Neural cell (in vitro differentiated cells): ENCODE measurements at regions not wholly inside any gene's neighbourhood (a gene's known extent, or its start where the extent isn't known, plus 50 kb on each side); places are given as distances from the start of the nearest gene placed in this dataset.

Experiments
- CTCF ChIP-seq: fragments of 450-650 bp; IDR thresholded peaks from 2 replicates; pipeline ENCODE4 v1.5.1; 2014; ENCODE audit warnings: antibody characterized with exemption, mild to moderate bottlenecking, moderate library complexity; ENCODE audit not compliant: poor library complexity, severe bottlenecking
- EZH2 ChIP-seq: fragments of 200-600, 300-800 bp; shearing (Covaris generic), sonication (generic); IDR thresholded peaks from 2 replicates; pipeline ENCODE4 v1.6.1; 2014; ENCODE audit warnings: antibody characterized with exemption, low read length, borderline replicate concordance, mild to moderate bottlenecking; ENCODE audit not compliant: insufficient read depth, poor library complexity, severe bottlenecking
- POLR2AphosphoS5 ChIP-seq: IDR thresholded peaks from 2 replicates; pipeline ENCODE4 v1.6.1; 2012
- RAD21 ChIP-seq: fragments of 450-650 bp; conservative IDR thresholded peaks from 2 replicates; pipeline ENCODE4 v1.6.1; 2014; ENCODE audit warnings: antibody characterized with exemption, mild to moderate bottlenecking, moderate library complexity
- TF ChIP-seq, protein P1 (sequence below): IDR thresholded peaks from 2 replicates; pipeline ENCODE4 v1.6.1; 2012; ENCODE audit warnings: borderline replicate concordance

DNA sequence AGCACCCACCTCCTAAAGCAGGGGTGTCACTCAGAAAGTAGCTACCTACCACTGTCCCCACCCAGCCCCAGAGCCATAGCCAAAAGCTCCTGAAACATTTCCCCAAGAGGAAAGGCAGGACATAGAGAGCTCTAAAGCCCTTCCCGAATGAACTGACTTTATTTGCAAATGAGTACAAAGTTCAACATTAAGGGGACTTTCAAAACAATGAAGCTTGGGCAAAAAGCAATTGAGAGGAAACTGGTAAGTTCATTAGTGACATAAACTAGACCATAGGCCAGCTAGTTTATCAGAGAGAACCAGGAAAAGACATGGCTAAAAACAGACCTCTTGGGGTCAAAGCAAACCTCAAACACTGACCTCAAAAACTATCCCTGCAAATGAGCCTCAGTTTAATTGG, 72.7 kb downstream of the IGLL5 start:
- TF ChIP-seq CTCF (no peak), POLR2AphosphoS5 (no peak), RAD21 (no peak), EZH2 (no peak)
- TF ChIP-seq, protein P1, sequence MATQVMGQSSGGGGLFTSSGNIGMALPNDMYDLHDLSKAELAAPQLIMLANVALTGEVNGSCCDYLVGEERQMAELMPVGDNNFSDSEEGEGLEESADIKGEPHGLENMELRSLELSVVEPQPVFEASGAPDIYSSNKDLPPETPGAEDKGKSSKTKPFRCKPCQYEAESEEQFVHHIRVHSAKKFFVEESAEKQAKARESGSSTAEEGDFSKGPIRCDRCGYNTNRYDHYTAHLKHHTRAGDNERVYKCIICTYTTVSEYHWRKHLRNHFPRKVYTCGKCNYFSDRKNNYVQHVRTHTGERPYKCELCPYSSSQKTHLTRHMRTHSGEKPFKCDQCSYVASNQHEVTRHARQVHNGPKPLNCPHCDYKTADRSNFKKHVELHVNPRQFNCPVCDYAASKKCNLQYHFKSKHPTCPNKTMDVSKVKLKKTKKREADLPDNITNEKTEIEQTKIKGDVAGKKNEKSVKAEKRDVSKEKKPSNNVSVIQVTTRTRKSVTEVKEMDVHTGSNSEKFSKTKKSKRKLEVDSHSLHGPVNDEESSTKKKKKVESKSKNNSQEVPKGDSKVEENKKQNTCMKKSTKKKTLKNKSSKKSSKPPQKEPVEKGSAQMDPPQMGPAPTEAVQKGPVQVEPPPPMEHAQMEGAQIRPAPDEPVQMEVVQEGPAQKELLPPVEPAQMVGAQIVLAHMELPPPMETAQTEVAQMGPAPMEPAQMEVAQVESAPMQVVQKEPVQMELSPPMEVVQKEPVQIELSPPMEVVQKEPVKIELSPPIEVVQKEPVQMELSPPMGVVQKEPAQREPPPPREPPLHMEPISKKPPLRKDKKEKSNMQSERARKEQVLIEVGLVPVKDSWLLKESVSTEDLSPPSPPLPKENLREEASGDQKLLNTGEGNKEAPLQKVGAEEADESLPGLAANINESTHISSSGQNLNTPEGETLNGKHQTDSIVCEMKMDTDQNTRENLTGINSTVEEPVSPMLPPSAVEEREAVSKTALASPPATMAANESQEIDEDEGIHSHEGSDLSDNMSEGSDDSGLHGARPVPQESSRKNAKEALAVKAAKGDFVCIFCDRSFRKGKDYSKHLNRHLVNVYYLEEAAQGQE = no peak
